ENCODE measurements at regions not wholly inside any gene's neighbourhood (a gene's known extent, or its start where the extent isn't known, plus 50 kb on each side); places are given as distances from the start of the nearest gene placed in this dataset.
A peak's percentile ranks its signal among the peaks of the same experiment; 100 is the strongest.

DNA sequence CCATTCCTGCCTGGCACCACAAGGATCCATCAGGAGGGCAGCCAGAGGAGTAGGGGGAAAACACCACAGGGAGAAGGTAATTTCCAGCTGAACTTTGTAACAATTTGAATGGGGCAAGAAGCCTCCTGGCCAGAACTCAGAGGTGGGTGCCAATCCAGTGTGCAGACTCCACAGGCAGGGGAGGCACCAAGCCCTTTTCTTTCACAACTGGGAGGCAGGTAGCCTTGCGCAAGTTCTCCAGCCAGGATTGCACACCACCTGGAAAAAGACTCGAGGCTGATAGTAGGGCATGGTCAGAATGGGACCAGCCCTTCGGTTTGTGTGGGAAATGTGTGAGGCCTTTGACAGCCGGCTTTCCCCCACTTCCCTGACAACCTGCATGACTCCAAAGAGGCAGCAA, 161.9 kb upstream of the ARHGAP42 start:
- no peaks in the 10 kb centered on the region for H3K4me1 ChIP-seq (ENCODE audit: control insufficient read depth in 1 of 2, insufficient read depth in 2 of 2, low read length in 2 of 2)
- no TSS peak for BruUV-seq (replicated peaks)
- H3K27ac ChIP-seq (ENCODE audit: low read depth, low read length): no peak overlapping the region
- no peaks in the 10 kb centered on the region for H4K20me1 ChIP-seq (ENCODE audit: insufficient read depth)
- TF ChIP-seq RAD21 (IDR thresholded peaks at IDR 0.05; ENCODE audit: low read depth) (no peak), YY1 (IDR thresholded peaks at IDR 0.05; ENCODE audit: extremely low read depth, insufficient replicate concordance, low read depth, low read length) (no peak), ZFX (IDR thresholded peaks at IDR 0.05) (no peak), ATF3 (IDR thresholded peaks at IDR 0.05) (no peak), CBX3 (IDR thresholded peaks at IDR 0.05; ENCODE audit: low read depth) (no peak), POLR2A (IDR thresholded peaks at IDR 0.05; ENCODE audit: borderline replicate concordance, extremely low read depth, insufficient read depth, insufficient read length) (no peak), TCF7L2 (IDR thresholded peaks at IDR 0.05; ENCODE audit: borderline replicate concordance, extremely low read depth, insufficient read depth, insufficient read length) (no peak)
- TF ChIP-seq, protein P1, sequence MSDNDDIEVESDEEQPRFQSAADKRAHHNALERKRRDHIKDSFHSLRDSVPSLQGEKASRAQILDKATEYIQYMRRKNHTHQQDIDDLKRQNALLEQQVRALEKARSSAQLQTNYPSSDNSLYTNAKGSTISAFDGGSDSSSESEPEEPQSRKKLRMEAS (IDR thresholded peaks at IDR 0.05): no peak
- H3K9me2 ChIP-seq (ENCODE audit: insufficient read depth): no peaks in the 10 kb centered on the region
- ChIA-PET RAD21 (ENCODE audit: low non-redundant PET in 1 of 2, low total read pairs in 2 of 2, uncharacterized antibody in 2 of 2, unreplicated experiment in 2 of 2) (no interaction called here), CTCF (interaction anchor here (0.7 to 1.5 kb wide), 3 partner anchors 10 to 515 kb away, joined by 3 to 6 read pairs (median 3); no protein-coding TSS in a partner anchor), POLR2A (no interaction called here)
- H2AFZ ChIP-seq (ENCODE audit: low read depth, low read length, poor library complexity, severe bottlenecking): no peak overlapping the region
- H3K4me2 ChIP-seq (ENCODE audit: low read length): no peak overlapping the region
- H3K79me2 ChIP-seq (ENCODE audit: insufficient read depth, low read length): no peaks in the 10 kb centered on the region
- H3K4me3 ChIP-seq (replicated peaks in 1 of 2; ENCODE audit: low read depth in 1 of 2, low read length in 2 of 2): no peak overlapping the region
- DNase-seq (ENCODE audit: low read depth, low spot score) (no peak), ATAC-seq (peak; percentile 6; the same call in 1 of the 2 replicates)
- intact Hi-C loops (cut with micrococcal nuclease): no loop called here
- H3K27me3 ChIP-seq (ENCODE audit: insufficient read depth, low read length): no peaks in the 10 kb centered on the region
- H3K9ac ChIP-seq (ENCODE audit: low read length): no peak overlapping the region
- no peaks in the 10 kb centered on the region for H3K36me3 ChIP-seq (ENCODE audit: control insufficient read depth in 1 of 2, insufficient read depth in 2 of 2, low read length in 2 of 2)
- no peaks in the 10 kb centered on the region for H3K9me3 ChIP-seq (ENCODE audit: control insufficient read depth in 1 of 2, insufficient read depth in 1 of 2, low read depth in 1 of 2, low read length in 2 of 2)

GRCh38 chr11:100525635-100526034, 161.5 kb upstream of the ARHGAP42 start:
- Histone ChIP-seq H4K20me1 (ENCODE audit: insufficient read depth) (no peaks in the 10 kb centered on the region), H3K36me3 (ENCODE audit: control insufficient read depth in 1 of 2, insufficient read depth in 2 of 2, low read length in 2 of 2) (no peaks in the 10 kb centered on the region), H3K27me3 (ENCODE audit: insufficient read depth, low read length) (no peaks in the 10 kb centered on the region), H3K79me2 (ENCODE audit: insufficient read depth, low read length) (no peaks in the 10 kb centered on the region), H3K9me2 (ENCODE audit: insufficient read depth) (no peaks in the 10 kb centered on the region), H3K27ac (ENCODE audit: low read depth, low read length) (no peak overlapping the region), H3K9ac (ENCODE audit: low read length) (no peak overlapping the region), H3K4me2 (ENCODE audit: low read length) (no peak overlapping the region), H3K4me3 (replicated peaks in 1 of 2; ENCODE audit: low read depth in 1 of 2, low read length in 2 of 2) (no peak overlapping the region), H2AFZ (ENCODE audit: low read depth, low read length, poor library complexity, severe bottlenecking) (no peak overlapping the region), H3K9me3 (ENCODE audit: control insufficient read depth in 1 of 2, insufficient read depth in 1 of 2, low read depth in 1 of 2, low read length in 2 of 2) (no peaks in the 10 kb centered on the region), H3K4me1 (ENCODE audit: control insufficient read depth in 1 of 2, insufficient read depth in 2 of 2, low read length in 2 of 2) (no peaks in the 10 kb centered on the region)
- ChIA-PET RAD21 (ENCODE audit: low non-redundant PET in 1 of 2, low total read pairs in 2 of 2, uncharacterized antibody in 2 of 2, unreplicated experiment in 2 of 2) (no interaction called here), CTCF (interaction anchor here (0.7 to 1.1 kb wide), 2 partner anchors 10 to 18 kb away, joined by 3 to 6 read pairs; no protein-coding TSS in a partner anchor), POLR2A (no interaction called here)
- DNase-seq (ENCODE audit: low read depth, low spot score): peak; percentile 3
- TF ChIP-seq RAD21 (IDR thresholded peaks at IDR 0.05; ENCODE audit: low read depth) (peak; percentile 30; the same call in 1 of the 2 replicates), ELF1 (IDR thresholded peaks at IDR 0.05; ENCODE audit: borderline replicate concordance, low read depth) (no peak), CBX3 (IDR thresholded peaks at IDR 0.05; ENCODE audit: low read depth) (no peak), CTCF (IDR thresholded peaks at IDR 0.05 in 2 of 3, conservative IDR thresholded peaks at IDR 0.05 in 1 of 3; ENCODE audit: borderline replicate concordance in 1 of 3, insufficient read depth in 1 of 3, low read depth in 2 of 3, low read length in 2 of 3) (peak; percentile 8 to 76 (median 64); a peak in 4 of 6 replicates)
- intact Hi-C loops (cut with micrococcal nuclease): no loop called here
- BruUV-seq (replicated peaks): no TSS peak
- ATAC-seq: peak; percentile 76
